Activated CD4-positive, alpha-beta T cell treated with anti-CD3 and anti-CD28 coated beads, Interleukin-2, amount 50 U/mL, for 1 hour (primary cell): ENCODE measurements at regions not wholly inside any gene's neighbourhood (a gene's known extent, or its start where the extent isn't known, plus 50 kb on each side); places are given as distances from the start of the nearest gene placed in this dataset.
"Not testable (repeated sequence)": the region's sequence is repeated elsewhere in the genome, so short reads cannot be mapped to it uniquely, and the experiment has no call there.

Experiments
- DNase-seq: peaks from one replicate; pipeline ENCODE4 v3.0.0-alpha.2; 2020

GRCh38 chr6:113662688-113663333 lies 194.3 kb upstream of the MARCKS start:
- no peak for DNase-seq

- DNase-seq: no peak
Measured at GRCh38 chr6:113664909-113665308, 192.2 kb upstream of the MARCKS start.

- no peak for DNase-seq
Measured at GRCh38 chr6:113668641-113669408, 188.3 kb upstream of the MARCKS start.

- DNase-seq: no peak
Measured at GRCh38 chr6:113669606-113670005, 187.5 kb upstream of the MARCKS start.

GRCh38 chr6:113671421-113671820 lies 185.7 kb upstream of the MARCKS start:
- DNase-seq: no peak

GRCh38 chr6:113672491-113673149 lies 184.5 kb upstream of the MARCKS start:
- DNase-seq: no peak

- no peak for DNase-seq
Measured at GRCh38 chr6:113674075-113674474, 183.1 kb upstream of the MARCKS start.

- DNase-seq: no peak
Measured at GRCh38 chr6:113676057-113676456, 181.1 kb upstream of the MARCKS start.

GRCh38 chr6:113676968-113677367 lies 180.2 kb upstream of the MARCKS start:
- no peak for DNase-seq

GRCh38 chr6:113679051-113679450 lies 178.1 kb upstream of the MARCKS start:
- no peak for DNase-seq

GRCh38 chr6:113680301-113680700 lies 176.8 kb upstream of the MARCKS start:
- DNase-seq: no peak

- no peak for DNase-seq
Measured at GRCh38 chr6:113683968-113684367, 173.2 kb upstream of the MARCKS start.

- no peak for DNase-seq
Measured at GRCh38 chr6:113684382-113684901, 172.7 kb upstream of the MARCKS start.

- no peak for DNase-seq
Measured at GRCh38 chr6:113686049-113686448, 171.1 kb upstream of the MARCKS start.

GRCh38 chr6:113689620-113690019 lies 167.5 kb upstream of the MARCKS start:
- DNase-seq: not testable (repeated sequence)

- DNase-seq: no peak
Measured at GRCh38 chr6:113690281-113691259, 166.6 kb upstream of the MARCKS start.

- no peak for DNase-seq
Measured at GRCh38 chr6:113691260-113691656, 165.9 kb upstream of the MARCKS start.

- DNase-seq: no peak
Measured at GRCh38 chr6:113693851-113694250, 163.3 kb upstream of the MARCKS start.

GRCh38 chr6:113694278-113695077 lies 162.7 kb upstream of the MARCKS start:
- DNase-seq: no peak

GRCh38 chr6:113695516-113695915 lies 161.6 kb upstream of the MARCKS start:
- no peak for DNase-seq

GRCh38 chr6:113696960-113697359 lies 160.2 kb upstream of the MARCKS start:
- no peak for DNase-seq
